HCT116 (cell line): ENCODE measurements at regions not wholly inside any gene's neighbourhood (a gene's known extent, or its start where the extent isn't known, plus 50 kb on each side); places are given as distances from the start of the nearest gene placed in this dataset.

Experiments used
- ATAC-seq: fragments of 200-7000 bp; cut with Tn5 transposase; 2 replicates; pipeline ENCODE4 v1.9.1; 2020; ENCODE audit warnings: mild to moderate bottlenecking, moderate library complexity
- BruUV-seq: library from RNA; stranded (reverse); fragments of 400-500 nt; replicated peaks from 2 replicates; lab custom pipeline; 2021; lab: Mats Ljungman, UMichigan
- CTCF ChIA-PET: fragments of 300-600 bp; sonication (Branson Sonifier 250); formaldehyde crosslinking; loops from one replicate; lab custom pipeline; 2021; ENCODE audit warnings: antibody characterized with exemption; lab: Charles Lee
- POLR2A ChIA-PET: fragments of 300-600, 350-600 bp; sonication (Branson Sonifier 250); formaldehyde crosslinking; loops from one replicate; lab custom pipeline; 2021; ENCODE audit warnings: antibody characterized with exemption; lab: Charles Lee
- RAD21 ChIA-PET, 2 experiments: fragments of 300-600 bp; sonication (Branson Sonifier 250); formaldehyde crosslinking; loops; one replicate each; lab custom pipeline; 2023; ENCODE audit warnings: low total read pairs in 2 of 2; ENCODE audit not compliant: uncharacterized antibody in 2 of 2, unreplicated experiment in 2 of 2, low non-redundant PET in 1 of 2; lab: Charles Lee
- DNase-seq: peaks from one replicate; pipeline ENCODE4 v3.0.0-alpha.2; 2010; ENCODE audit warnings: low read depth, low spot score
- H2AFZ ChIP-seq: fragments of 200-600 bp; shearing (Covaris generic), sonication (generic); 2 replicates; pipeline ENCODE4 v1.6.1; 2017; ENCODE audit warnings: low read depth, mixed run types, mixed read lengths, antibody characterized with exemption, low read length; ENCODE audit not compliant: poor library complexity, severe bottlenecking
- H3K27ac ChIP-seq: 2 replicates; pipeline ENCODE4 v1.5.1; 2012; ENCODE audit warnings: low read depth, low read length
- H3K27me3 ChIP-seq: fragments of 200-600 bp; sonication (generic); 2 replicates; pipeline ENCODE4 v1.6.1; 2016; ENCODE audit warnings: mixed run types, low read length, mixed read lengths; ENCODE audit not compliant: insufficient read depth
- H3K36me3 ChIP-seq, 2 experiments: fragments of 200-500 bp in 1 of 2; fragments of 200-600 bp in 1 of 2; sonication (Bioruptor generic) in 1 of 2; sonication (generic) in 1 of 2; 2 replicates each; pipeline versions ENCODE4 v1.5.1 to v1.6.1; 2014 to 2016; ENCODE audit warnings: low read length in 2 of 2, inconsistent platforms in 1 of 2, mixed read lengths in 1 of 2, mixed run types in 1 of 2; ENCODE audit not compliant: insufficient read depth in 2 of 2, control insufficient read depth in 1 of 2
- H3K4me1 ChIP-seq, 2 experiments: fragments of 200-600 bp in 1 of 2; sonication (generic) in 1 of 2; 2 replicates each; pipeline versions ENCODE4 v1.5.1 to v1.6.1; 2012 to 2017; ENCODE audit warnings: low read length in 2 of 2, inconsistent platforms in 1 of 2, mild to moderate bottlenecking in 1 of 2, mixed read lengths in 1 of 2, mixed run types in 1 of 2, moderate library complexity in 1 of 2; ENCODE audit not compliant: insufficient read depth in 2 of 2, control insufficient read depth in 1 of 2
- H3K4me2 ChIP-seq: fragments of 200-600 bp; sonication (generic); 2 replicates; pipeline ENCODE4 v1.6.1; 2017; ENCODE audit warnings: mixed run types, low read length, mixed read lengths
- H3K4me3 ChIP-seq, 2 experiments: fragments of 200-600 bp in 1 of 2; sonication (generic) in 1 of 2; replicated peaks in 1 of 2; 2 replicates each; pipeline ENCODE4 v1.5.1; 2011 to 2016; ENCODE audit warnings: low read length in 2 of 2, control low read depth in 1 of 2, low read depth in 1 of 2, mild to moderate bottlenecking in 1 of 2, mixed read lengths in 1 of 2, mixed run types in 1 of 2
- H3K79me2 ChIP-seq: fragments of 200-600 bp; sonication (generic); 2 replicates; pipeline ENCODE4 v1.6.1; 2017; ENCODE audit warnings: mild to moderate bottlenecking, mixed run types, low read length, moderate library complexity, mixed read lengths; ENCODE audit not compliant: insufficient read depth
- H3K9ac ChIP-seq: fragments of 200-600 bp; sonication (generic); 2 replicates; pipeline ENCODE4 v1.6.1; 2016; ENCODE audit warnings: low read length, mixed read lengths
- H3K9me2 ChIP-seq: fragments of 200-600 bp; sonication (generic), shearing (Covaris generic); 2 replicates; pipeline ENCODE4 v1.6.1; 2017; ENCODE audit warnings: mixed run types, mild to moderate bottlenecking, moderate library complexity; ENCODE audit not compliant: insufficient read depth
- H3K9me3 ChIP-seq, 2 experiments: fragments of 200-500 bp in 1 of 2; fragments of 200-600 bp in 1 of 2; sonication (Bioruptor generic) in 1 of 2; sonication (generic) in 1 of 2; 2 replicates each; pipeline ENCODE4 v1.6.1; 2014 to 2017; ENCODE audit warnings: low read length in 2 of 2, mixed read lengths in 2 of 2, inconsistent platforms in 1 of 2, low read depth in 1 of 2, mild to moderate bottlenecking in 1 of 2, mixed run types in 1 of 2, moderate library complexity in 1 of 2; ENCODE audit not compliant: control insufficient read depth in 1 of 2, insufficient read depth in 1 of 2
- H4K20me1 ChIP-seq: fragments of 200-600 bp; sonication (generic), shearing (Covaris generic); 2 replicates; pipeline ENCODE4 v1.6.1; 2017; ENCODE audit warnings: mixed run types, mild to moderate bottlenecking, moderate library complexity; ENCODE audit not compliant: insufficient read depth
- CEBPB ChIP-seq: IDR thresholded peaks from 2 replicates; pipeline ENCODE4 v1.6.1; 2012; ENCODE audit warnings: low read depth
- ELF1 ChIP-seq: IDR thresholded peaks from 2 replicates; pipeline ENCODE4 v1.6.1; 2012; ENCODE audit warnings: low read depth, borderline replicate concordance
- EZH2 ChIP-seq: fragments of 200-600 bp; sonication (generic); IDR thresholded peaks from 2 replicates; pipeline ENCODE4 v1.6.1; 2017; ENCODE audit warnings: antibody characterized with exemption, mixed run types
- EZH2phosphoT487 ChIP-seq: fragments of 200-600 bp; IDR thresholded peaks from 2 replicates; pipeline ENCODE4 v1.6.1; 2018; ENCODE audit warnings: antibody characterized with exemption, borderline replicate concordance
- FOSL1 ChIP-seq: IDR thresholded peaks from 2 replicates; pipeline ENCODE4 v1.6.1; 2012; ENCODE audit warnings: low read depth
- JUND ChIP-seq: IDR thresholded peaks from 2 replicates; pipeline ENCODE4 v1.6.1; 2012
- RAD21 ChIP-seq: IDR thresholded peaks from 2 replicates; pipeline ENCODE4 v1.6.1; 2012; ENCODE audit warnings: low read depth, mild to moderate bottlenecking
- SP1 ChIP-seq: IDR thresholded peaks from 2 replicates; pipeline ENCODE4 v1.6.1; 2012; ENCODE audit warnings: low read depth
- intact Hi-C: fragments of 100-400 bp; cut with micrococcal nuclease; formaldehyde crosslinking; loops from 2 replicates; pipeline ENCODE4 v1.10.0; 2022
- TF ChIP-seq, protein P1 (sequence below): IDR thresholded peaks from 2 replicates; pipeline ENCODE4 v1.6.1; 2012
- TF ChIP-seq, protein P2 (sequence below): IDR thresholded peaks from 2 replicates; pipeline ENCODE4 v1.6.1; 2012

DNA sequence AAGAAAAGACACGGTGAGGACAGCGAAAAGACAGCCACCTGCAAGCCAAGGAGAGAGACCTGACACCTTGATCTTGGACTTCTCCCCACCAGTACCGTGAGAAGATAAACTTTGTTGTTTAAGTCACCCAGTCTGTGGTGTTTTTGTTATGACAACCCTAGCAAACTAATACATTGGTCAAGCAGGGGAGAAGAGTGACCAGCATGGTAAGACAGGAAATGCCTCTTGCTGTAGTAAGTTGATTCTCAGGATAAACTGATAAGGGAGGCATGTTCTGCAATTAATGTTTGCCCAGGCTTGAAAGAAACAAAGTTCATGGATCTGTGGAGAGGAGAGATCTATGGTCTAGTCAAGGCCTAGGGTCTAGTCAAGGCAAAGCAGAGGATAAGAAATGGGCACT lies 801.2 kb downstream of the MAT2B start:
- DNase-seq = no peak
- CTCF ChIA-PET = no interaction called here
- Histone ChIP-seq H4K20me1 (no peaks in the 10 kb centered on the region), H3K9me2 (no peaks in the 10 kb centered on the region), H3K27ac (no peak overlapping the region), H3K4me2 (no peak overlapping the region)
- TF ChIP-seq, protein P1, sequence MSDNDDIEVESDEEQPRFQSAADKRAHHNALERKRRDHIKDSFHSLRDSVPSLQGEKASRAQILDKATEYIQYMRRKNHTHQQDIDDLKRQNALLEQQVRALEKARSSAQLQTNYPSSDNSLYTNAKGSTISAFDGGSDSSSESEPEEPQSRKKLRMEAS = no peak
- no peak for TF ChIP-seq CEBPB
- TF ChIP-seq JUND = no peak
- TF ChIP-seq SP1 = no peak
- TF ChIP-seq, all 23 proteins: peak for 0
- Histone ChIP-seq H3K79me2 (no peaks in the 10 kb centered on the region), H3K27me3 (no peaks in the 10 kb centered on the region), H3K9ac (no peak overlapping the region), H2AFZ (no peak overlapping the region), H3K4me1 (no peaks in the 10 kb centered on the region), H3K36me3 (no peaks in the 10 kb centered on the region; a peak in 1 of 4 replicates), H3K9me3 (peaks cover 0 to 15% of the 10 kb centered on the region in 2 experiments; a peak in 2 of 4 replicates), H3K4me3 (no peak overlapping the region)
- intact Hi-C loops = no loop called here
- POLR2A ChIA-PET = no interaction called here
- BruUV-seq = no TSS peak
- ATAC-seq = no peak
- RAD21 ChIA-PET = no interaction called here

DNA sequence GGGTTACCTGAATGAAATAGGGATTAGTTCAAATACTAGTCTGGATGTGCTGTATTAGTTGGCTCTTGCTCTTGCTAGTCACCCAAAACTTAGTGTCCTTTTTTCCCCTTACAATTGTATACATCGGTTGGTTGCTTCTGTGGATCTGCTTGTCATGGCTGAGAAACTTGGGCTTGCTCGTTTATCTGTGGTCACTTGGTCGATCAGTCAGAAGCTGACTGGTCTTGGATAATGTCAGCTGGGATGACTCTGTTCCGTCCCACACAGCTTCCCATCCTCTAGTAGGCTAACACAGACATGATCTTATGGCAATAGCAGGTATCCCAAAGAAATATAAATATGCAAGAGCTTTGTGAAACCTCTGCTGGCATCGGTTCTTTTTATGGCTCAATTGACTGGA lies 807.4 kb downstream of the MAT2B start:
- Histone ChIP-seq H4K20me1 (no peaks in the 10 kb centered on the region), H3K9ac (no peak overlapping the region), H3K4me1 (no peaks in the 10 kb centered on the region), H3K9me3 (peaks cover 0 to 6% of the 10 kb centered on the region in 2 experiments; a peak in 2 of 4 replicates), H3K79me2 (no peaks in the 10 kb centered on the region), H2AFZ (no peak overlapping the region), H3K9me2 (no peaks in the 10 kb centered on the region), H3K27ac (no peak overlapping the region), H3K36me3 (no peaks in the 10 kb centered on the region), H3K4me2 (no peak overlapping the region), H3K4me3 (no peak overlapping the region), H3K27me3 (no peaks in the 10 kb centered on the region)
- POLR2A ChIA-PET = no interaction called here
- RAD21 ChIA-PET = no interaction called here
- intact Hi-C loops = no loop called here
- DNase-seq (no peak), ATAC-seq (no peak)
- BruUV-seq = no TSS peak
- TF ChIP-seq FOSL1 = no peak
- no peak for TF ChIP-seq EZH2phosphoT487
- no peak for TF ChIP-seq RAD21
- no peak for TF ChIP-seq EZH2
- TF ChIP-seq, protein P2, sequence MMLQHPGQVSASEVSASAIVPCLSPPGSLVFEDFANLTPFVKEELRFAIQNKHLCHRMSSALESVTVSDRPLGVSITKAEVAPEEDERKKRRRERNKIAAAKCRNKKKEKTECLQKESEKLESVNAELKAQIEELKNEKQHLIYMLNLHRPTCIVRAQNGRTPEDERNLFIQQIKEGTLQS = no peak
- TF ChIP-seq CEBPB = no peak
- TF ChIP-seq ELF1 = no peak
- CTCF ChIA-PET = no interaction called here
